ENCODE measurements at regions not wholly inside any gene's neighbourhood (a gene's known extent, or its start where the extent isn't known, plus 50 kb on each side); places are given as distances from the start of the nearest gene placed in this dataset.

GRCh38 chr5:57325678-57326397 lies 152.0 kb downstream of the GPBP1 start:
- Mint-ChIP-seq H3K4me1 (ENCODE audit: low read depth) (no peaks in the 10 kb centered on the region), H3K27ac (no peak overlapping the region)

GRCh38 chr5:57324861-57325260 lies 151.0 kb downstream of the GPBP1 start:
- H3K36me3 Mint-ChIP-seq (ENCODE audit: low read depth) = no peaks in the 10 kb centered on the region
- ChIA-PET CTCF (no interaction called here), POLR2A (no interaction called here)
- ATAC-seq = no peak
- H3K4me3 Mint-ChIP-seq = no peak overlapping the region
- H3K4me1 Mint-ChIP-seq (ENCODE audit: low read depth) = no peaks in the 10 kb centered on the region
- H3K27me3 Mint-ChIP-seq (ENCODE audit: low read depth) = peaks cover 3% of the 10 kb centered on the region
- no peaks in the 10 kb centered on the region for H3K9me3 Mint-ChIP-seq (ENCODE audit: insufficient read depth)
- no peak overlapping the region for H3K27ac Mint-ChIP-seq
- DNase-seq = no peak

More at GRCh38 chr5:57325678-57326397, 152.0 kb downstream of the GPBP1 start:
- ChIA-PET POLR2A (no interaction called here), CTCF (no interaction called here)
- no peak for ATAC-seq
- Mint-ChIP-seq H3K36me3 (ENCODE audit: low read depth) (no peaks in the 10 kb centered on the region), H3K9me3 (ENCODE audit: insufficient read depth) (no peaks in the 10 kb centered on the region), H3K4me3 (no peak overlapping the region), H3K27me3 (ENCODE audit: low read depth) (peaks cover under 1% of the 10 kb centered on the region)
- no peak for DNase-seq

- no peak for DNase-seq
- POLR2A ChIA-PET = no interaction called here
- no peaks in the 10 kb centered on the region for H3K9me3 Mint-ChIP-seq (ENCODE audit: insufficient read depth)
- no peak for ATAC-seq
- H3K4me1 Mint-ChIP-seq (ENCODE audit: low read depth) = no peaks in the 10 kb centered on the region
- H3K36me3 Mint-ChIP-seq (ENCODE audit: low read depth) = no peaks in the 10 kb centered on the region
- H3K27ac Mint-ChIP-seq = no peak overlapping the region
- no peak overlapping the region for H3K4me3 Mint-ChIP-seq
- CTCF ChIA-PET = interaction anchor here (1.1 kb wide), 1 partner anchor 14 kb away, joined by 3 read pairs; no protein-coding TSS in a partner anchor
- H3K27me3 Mint-ChIP-seq (ENCODE audit: low read depth) = peaks cover 3% of the 10 kb centered on the region
These were observed 150.3 kb downstream of the GPBP1 start for GRCh38 chr5:57324181-57324580.

GRCh38 chr5:57320582-57320981 lies 146.7 kb downstream of the GPBP1 start:
- H3K27me3 Mint-ChIP-seq (ENCODE audit: low read depth) = peaks cover 7% of the 10 kb centered on the region
- ATAC-seq = no peak
- CTCF ChIA-PET = interaction anchor here (1.1 kb wide), 1 partner anchor 23 kb away, joined by 6 read pairs; no protein-coding TSS in a partner anchor

GRCh38 chr5:57319628-57320027 lies 145.8 kb downstream of the GPBP1 start:
- Mint-ChIP-seq H3K27ac (no peak overlapping the region), H3K4me3 (no peak overlapping the region), H3K4me1 (ENCODE audit: low read depth) (no peaks in the 10 kb centered on the region)

More at GRCh38 chr5:57320582-57320981, 146.7 kb downstream of the GPBP1 start:
- DNase-seq = no peak
- Mint-ChIP-seq H3K27ac (no peak overlapping the region), H3K9me3 (ENCODE audit: insufficient read depth) (no peaks in the 10 kb centered on the region), H3K4me1 (ENCODE audit: low read depth) (no peaks in the 10 kb centered on the region), H3K4me3 (no peak overlapping the region), H3K36me3 (ENCODE audit: low read depth) (no peaks in the 10 kb centered on the region)
- POLR2A ChIA-PET = no interaction called here

GRCh38 chr5:57318251-57318650 lies 144.4 kb downstream of the GPBP1 start:
- ATAC-seq = no peak
- no peak for DNase-seq

More at GRCh38 chr5:57319628-57320027, 145.8 kb downstream of the GPBP1 start:
- POLR2A ChIA-PET = no interaction called here
- CTCF ChIA-PET = interaction anchor here (0.6 to 1.2 kb wide), 3 partner anchors 22 to 418 kb away, joined by 3 to 5 read pairs (median 3); no protein-coding TSS in a partner anchor
- DNase-seq (no peak), ATAC-seq (no peak)
- Mint-ChIP-seq H3K27me3 (ENCODE audit: low read depth) (peaks cover 7% of the 10 kb centered on the region), H3K36me3 (ENCODE audit: low read depth) (no peaks in the 10 kb centered on the region), H3K9me3 (ENCODE audit: insufficient read depth) (no peaks in the 10 kb centered on the region)

GRCh38 chr5:57317341-57317740 lies 143.5 kb downstream of the GPBP1 start:
- Mint-ChIP-seq H3K4me1 (ENCODE audit: low read depth) (no peaks in the 10 kb centered on the region), H3K27me3 (ENCODE audit: low read depth) (peaks cover 7% of the 10 kb centered on the region), H3K9me3 (ENCODE audit: insufficient read depth) (no peaks in the 10 kb centered on the region), H3K4me3 (no peak overlapping the region), H3K36me3 (ENCODE audit: low read depth) (no peaks in the 10 kb centered on the region), H3K27ac (no peak overlapping the region)
- no peak for DNase-seq
- ChIA-PET CTCF (interaction anchor here (1.1 to 1.2 kb wide), 2 partner anchors 18 to 19 kb away, joined by 3 to 4 read pairs; no protein-coding TSS in a partner anchor), POLR2A (no interaction called here)
- no peak for ATAC-seq

More at GRCh38 chr5:57318251-57318650, 144.4 kb downstream of the GPBP1 start:
- CTCF ChIA-PET = no interaction called here
- Mint-ChIP-seq H3K36me3 (ENCODE audit: low read depth) (no peaks in the 10 kb centered on the region), H3K4me1 (ENCODE audit: low read depth) (no peaks in the 10 kb centered on the region), H3K4me3 (no peak overlapping the region), H3K27ac (no peak overlapping the region), H3K9me3 (ENCODE audit: insufficient read depth) (no peaks in the 10 kb centered on the region), H3K27me3 (ENCODE audit: low read depth) (peaks cover 7% of the 10 kb centered on the region)
- POLR2A ChIA-PET = no interaction called here

GRCh38 chr5:57316798-57317327 lies 143.0 kb downstream of the GPBP1 start:
- ChIA-PET CTCF (interaction anchor here (0.8 to 1.2 kb wide), 3 partner anchors 14 to 19 kb away, joined by 3 to 4 read pairs (median 3); no protein-coding TSS in a partner anchor), POLR2A (no interaction called here)
- no peaks in the 10 kb centered on the region for H3K4me1 Mint-ChIP-seq (ENCODE audit: low read depth)
- no peaks in the 10 kb centered on the region for H3K36me3 Mint-ChIP-seq (ENCODE audit: low read depth)
- no peaks in the 10 kb centered on the region for H3K9me3 Mint-ChIP-seq (ENCODE audit: insufficient read depth)
- no peak overlapping the region for H3K27ac Mint-ChIP-seq
- peaks cover 7% of the 10 kb centered on the region for H3K27me3 Mint-ChIP-seq (ENCODE audit: low read depth)
- DNase-seq (no peak), ATAC-seq (no peak)
- no peak overlapping the region for H3K4me3 Mint-ChIP-seq

- DNase-seq (no peak), ATAC-seq (no peak)
- H3K36me3 Mint-ChIP-seq (ENCODE audit: low read depth) = no peaks in the 10 kb centered on the region
- peaks cover 7% of the 10 kb centered on the region for H3K27me3 Mint-ChIP-seq (ENCODE audit: low read depth)
- no peak overlapping the region for H3K4me3 Mint-ChIP-seq
- ChIA-PET POLR2A (no interaction called here), CTCF (interaction anchor here (0.8 kb wide), 1 partner anchor 13 kb away, joined by 3 read pairs; no protein-coding TSS in a partner anchor)
- H3K4me1 Mint-ChIP-seq (ENCODE audit: low read depth) = no peaks in the 10 kb centered on the region
- H3K9me3 Mint-ChIP-seq (ENCODE audit: insufficient read depth) = no peaks in the 10 kb centered on the region
- no peak overlapping the region for H3K27ac Mint-ChIP-seq
These were observed 142.1 kb downstream of the GPBP1 start for GRCh38 chr5:57315941-57316340.
